K562 (cell line): ENCODE measurements at regions not wholly inside any gene's neighbourhood (a gene's known extent, or its start where the extent isn't known, plus 50 kb on each side); places are given as distances from the start of the nearest gene placed in this dataset.

Source experiments
- ATAC-seq: fragments of 200-7000 bp; cut with Tn5 transposase; 3 replicates; pipeline ENCODE4 v1.9.1; 2020; ENCODE audit warnings: moderate library complexity
- BruUV-seq: library from RNA; stranded (reverse); fragments of 400-500 nt; replicated peaks from 2 replicates; lab custom pipeline; 2021; lab: Mats Ljungman, UMichigan
- CTCF ChIA-PET: fragments of 300-600 bp; formaldehyde crosslinking; extraction: SDS; loops from one replicate; lab custom pipeline; 2021; ENCODE audit warnings: low intra/inter-chr PET ratio; lab: Yijun Ruan, JAX
- POLR2A ChIA-PET: fragments of 300-600, 350-650 bp; sonication (Branson Sonifier 250); formaldehyde crosslinking; extraction: SDS; loops from one replicate; lab custom pipeline; 2021; ENCODE audit warnings: antibody characterized with exemption, inconsistent platforms; lab: Yijun Ruan, JAX
- DNase-seq, 4 experiments: peaks; one replicate each; pipeline versions ENCODE4 v3.0.0 to v3.0.0-alpha.2; 2011 to 2018; ENCODE audit warnings: low spot score in 3 of 4, mixed read lengths in 3 of 4; ENCODE audit errors: extremely low read depth in 1 of 4
- FAIRE-seq: peaks from 2 replicates; lab custom pipeline; 2011; peaks lifted over from hg19 to GRCh38; lab: Jason Lieb, UNC
- H2AFZ ChIP-seq: 2 replicates; pipeline ENCODE4 v1.6.0; 2011; ENCODE audit warnings: low read depth, low read length, control low read depth, inconsistent platforms
- H3K27ac ChIP-seq: fragments of 200-600 bp; 3 replicates; pipeline ENCODE4 v1.8.0; 2011; ENCODE audit warnings: low read depth, mild to moderate bottlenecking, control low read depth, inconsistent platforms, low read length, moderate library complexity, mixed read lengths; ENCODE audit errors: extremely low read depth
- H3K27me3 ChIP-seq, 2 experiments: fragments of 300-600 bp in 1 of 2; 2 replicates in 1 of 2; 3 replicates in 1 of 2; pipeline versions ENCODE4 v1.6.0 to v1.8.0; 2011; ENCODE audit warnings: inconsistent platforms in 2 of 2, low read length in 2 of 2, mild to moderate bottlenecking in 1 of 2, mixed read lengths in 1 of 2, moderate library complexity in 1 of 2; ENCODE audit not compliant: control insufficient read depth in 2 of 2, insufficient read depth in 2 of 2
- H3K36me3 ChIP-seq: fragments of 300-600 bp; 3 replicates; pipeline ENCODE4 v1.8.0; 2011; ENCODE audit warnings: mild to moderate bottlenecking, low read length, inconsistent platforms; ENCODE audit not compliant: control insufficient read depth, insufficient read depth
- H3K4me1 ChIP-seq, 2 experiments: fragments of 200-600 bp in 1 of 2; replicated peaks in 1 of 2; 2 replicates in 1 of 2; 3 replicates in 1 of 2; pipeline versions ENCODE4 v1.5.1 to v1.8.0; 2011; ENCODE audit warnings: inconsistent platforms in 2 of 2, low read length in 2 of 2, mild to moderate bottlenecking in 1 of 2, mixed read lengths in 1 of 2, moderate library complexity in 1 of 2; ENCODE audit not compliant: control insufficient read depth in 2 of 2, insufficient read depth in 2 of 2
- H3K4me2 ChIP-seq: 2 replicates; pipeline ENCODE4 v1.6.1; 2011; ENCODE audit warnings: low read length, control low read depth, inconsistent platforms, mixed read lengths; ENCODE audit not compliant: insufficient read depth
- H3K4me3 ChIP-seq: fragments of 200-600 bp; sonication (generic), shearing (Covaris generic); 2 replicates; pipeline ENCODE4 v1.5.1; 2016; ENCODE audit warnings: control low read depth, inconsistent platforms
- H3K79me2 ChIP-seq: fragments of 200-600 bp; 3 replicates; pipeline ENCODE4 v1.8.0; 2011; ENCODE audit warnings: low read length, inconsistent platforms; ENCODE audit not compliant: control insufficient read depth, insufficient read depth
- H3K9ac ChIP-seq, 2 experiments: 2 replicates each; pipeline versions ENCODE4 v1.6.0 to v1.6.1; 2011; ENCODE audit warnings: low read depth in 2 of 2, low read length in 2 of 2, control low read depth in 1 of 2, inconsistent platforms in 1 of 2, mild to moderate bottlenecking in 1 of 2, mixed read lengths in 1 of 2; ENCODE audit not compliant: insufficient read depth in 1 of 2
- H3K9me1 ChIP-seq: one replicate; pipeline ENCODE4 v1.6.0; 2011; ENCODE audit warnings: inconsistent platforms, mild to moderate bottlenecking, low read length, moderate library complexity; ENCODE audit not compliant: control insufficient read depth, insufficient read depth
- H3K9me3 ChIP-seq: replicated peaks from 2 replicates; pipeline ENCODE4 v1.5.1; 2011; ENCODE audit warnings: low read depth, low read length, inconsistent platforms; ENCODE audit not compliant: control insufficient read depth, insufficient read depth
- H4K20me1 ChIP-seq: replicated peaks from 2 replicates; pipeline ENCODE4 v1.6.1; 2011; ENCODE audit warnings: low read length, inconsistent platforms, mixed read lengths; ENCODE audit not compliant: control insufficient read depth, insufficient read depth
- CTBP1 ChIP-seq: fragments of 450-650 bp; IDR thresholded peaks from 2 replicates; pipeline ENCODE4 v1.6.1; 2016; ENCODE audit warnings: borderline replicate concordance
- EGR1 ChIP-seq: fragments of 450-650 bp; conservative IDR thresholded peaks from 2 replicates; pipeline ENCODE4 v1.6.1; 2017; ENCODE audit warnings: mild to moderate bottlenecking
- HCFC1 ChIP-seq: IDR thresholded peaks from 2 replicates; pipeline ENCODE4 v1.6.1; 2012; ENCODE audit warnings: low read depth, low read length, improper control_type of control experiment
- JUND ChIP-seq, 2 experiments: IDR thresholded peaks; 2 replicates in 1 of 2; 3 replicates in 1 of 2; pipeline ENCODE4 v1.6.1; 2011; ENCODE audit warnings: borderline replicate concordance in 2 of 2, low read depth in 2 of 2, low read length in 2 of 2, improper control_type of control experiment in 1 of 2, missing biosample characterization in 1 of 2, missing genetic modification characterization in 1 of 2, missing genetic modification reagents in 1 of 2
- NCOR1 ChIP-seq: fragments of 450-650 bp; IDR thresholded peaks from 2 replicates; pipeline ENCODE4 v1.6.1; 2016; ENCODE audit warnings: mild to moderate bottlenecking, moderate library complexity
- POLR2AphosphoS5 ChIP-seq: IDR thresholded peaks from 2 replicates; pipeline ENCODE4 v1.6.1; 2011; ENCODE audit warnings: mild to moderate bottlenecking, low read depth, low read length, moderate library complexity; ENCODE audit not compliant: control insufficient read depth, insufficient read depth
- POLR3G ChIP-seq: IDR thresholded peaks from 2 replicates; pipeline ENCODE4 v1.6.1; 2011; ENCODE audit not compliant: insufficient read length, insufficient replicate concordance; ENCODE audit errors: extremely low read depth
- RBM14 ChIP-seq: fragments of 200-400 bp; formaldehyde crosslinking; IDR thresholded peaks from 2 replicates; pipeline ENCODE4 v1.6.1; 2018; ENCODE audit warnings: low read depth, mild to moderate bottlenecking, low read length, moderate library complexity, borderline replicate concordance; ENCODE audit not compliant: insufficient read depth
- SIN3B ChIP-seq: fragments of 450-650 bp; IDR thresholded peaks from 2 replicates; pipeline ENCODE4 v1.6.1; 2017; ENCODE audit warnings: low read depth, mild to moderate bottlenecking, moderate library complexity
- SMARCC2 ChIP-seq: fragments of 450-650 bp; IDR thresholded peaks from 2 replicates; pipeline ENCODE4 v1.6.1; 2017; ENCODE audit warnings: antibody characterized with exemption, moderate library complexity, mild to moderate bottlenecking, low read depth
- STAG1 ChIP-seq: sonication (generic); formaldehyde crosslinking; IDR thresholded peaks from 2 replicates; pipeline ENCODE4 v1.5.0; 2020; ENCODE audit warnings: missing genetic modification reagents, borderline replicate concordance
- ZBTB5 ChIP-seq: fragments of 450-650 bp; IDR thresholded peaks from 2 replicates; pipeline ENCODE4 v1.6.1; 2017; ENCODE audit warnings: antibody characterized with exemption
- ZFPM2 ChIP-seq: fragments of 250-450 bp; sonication (Bioruptor Pico); IDR thresholded peaks from 2 replicates; pipeline ENCODE4 v1.5.1; 2022; ENCODE audit warnings: mild to moderate bottlenecking
- ZNF174 ChIP-seq: fragments of 250-450 bp; sonication (Bioruptor Pico); IDR thresholded peaks from 2 replicates; pipeline ENCODE4 v1.4.0; 2020; ENCODE audit warnings: mild to moderate bottlenecking
- ZNF3 ChIP-seq: fragments of 250-450 bp; sonication (Bioruptor Pico); IDR thresholded peaks from 2 replicates; pipeline ENCODE4 v1.5.0; 2021; ENCODE audit warnings: mild to moderate bottlenecking, moderate library complexity
- in situ Hi-C: fragments of 300-500 bp; cut with MboI; formaldehyde crosslinking; loops from 4 replicates; pipeline ENCODE4 v1.15.0; 2018; ENCODE audit warnings: inconsistent platforms, mixed read lengths
- intact Hi-C: fragments of 100-400 bp; cut with micrococcal nuclease; formaldehyde crosslinking; loops from 2 replicates; pipeline ENCODE4 v1.14.2; 2022
- TF ChIP-seq, protein P1 (sequence below): sonication (generic); formaldehyde crosslinking; IDR thresholded peaks from 2 replicates; pipeline ENCODE4 v1.8.1; 2023; ENCODE audit warnings: mild to moderate bottlenecking, missing genetic modification reagents

- TF ChIP-seq STAG1 (CRISPR knock-in tag) (no peak), ZNF3 (CRISPR knock-in tag) (no peak), POLR2AphosphoS5 (no peak), RBM14 (no peak), POLR3G (no peak), EGR1 (no peak), SIN3B (no peak), NCOR1 (no peak), SMARCC2 (no peak), ZBTB5 (no peak), ZFPM2 (no peak), ZNF174 (CRISPR knock-in tag) (no peak), JUND (IDR thresholded peaks at IDR 0.05; ENCODE audit: borderline replicate concordance, low read depth, low read length) (no peak), JUND (tag; IDR thresholded peaks at IDR 0.05; ENCODE audit: borderline replicate concordance, low read depth, low read length) (no peak), HCFC1 (no peak), CTBP1 (no peak)
- TF ChIP-seq, protein P1, sequence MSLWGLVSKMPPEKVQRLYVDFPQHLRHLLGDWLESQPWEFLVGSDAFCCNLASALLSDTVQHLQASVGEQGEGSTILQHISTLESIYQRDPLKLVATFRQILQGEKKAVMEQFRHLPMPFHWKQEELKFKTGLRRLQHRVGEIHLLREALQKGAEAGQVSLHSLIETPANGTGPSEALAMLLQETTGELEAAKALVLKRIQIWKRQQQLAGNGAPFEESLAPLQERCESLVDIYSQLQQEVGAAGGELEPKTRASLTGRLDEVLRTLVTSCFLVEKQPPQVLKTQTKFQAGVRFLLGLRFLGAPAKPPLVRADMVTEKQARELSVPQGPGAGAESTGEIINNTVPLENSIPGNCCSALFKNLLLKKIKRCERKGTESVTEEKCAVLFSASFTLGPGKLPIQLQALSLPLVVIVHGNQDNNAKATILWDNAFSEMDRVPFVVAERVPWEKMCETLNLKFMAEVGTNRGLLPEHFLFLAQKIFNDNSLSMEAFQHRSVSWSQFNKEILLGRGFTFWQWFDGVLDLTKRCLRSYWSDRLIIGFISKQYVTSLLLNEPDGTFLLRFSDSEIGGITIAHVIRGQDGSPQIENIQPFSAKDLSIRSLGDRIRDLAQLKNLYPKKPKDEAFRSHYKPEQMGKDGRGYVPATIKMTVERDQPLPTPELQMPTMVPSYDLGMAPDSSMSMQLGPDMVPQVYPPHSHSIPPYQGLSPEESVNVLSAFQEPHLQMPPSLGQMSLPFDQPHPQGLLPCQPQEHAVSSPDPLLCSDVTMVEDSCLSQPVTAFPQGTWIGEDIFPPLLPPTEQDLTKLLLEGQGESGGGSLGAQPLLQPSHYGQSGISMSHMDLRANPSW (CRISPR knock-in tag), result no peak
- Histone ChIP-seq H3K27me3 (no peaks in the 10 kb centered on the region), H3K4me2 (no peak overlapping the region), H3K27ac (no peak overlapping the region), H3K9ac (no peak overlapping the region), H3K36me3 (no peaks in the 10 kb centered on the region), H4K20me1 (no peaks in the 10 kb centered on the region), H3K9me3 (no peaks in the 10 kb centered on the region), H3K79me2 (no peaks in the 10 kb centered on the region), H2AFZ (no peak overlapping the region), H3K4me3 (no peak overlapping the region), H3K9me1 (no peaks in the 10 kb centered on the region), H3K4me1 (no peaks in the 10 kb centered on the region)
- BruUV-seq, result no TSS peak
- ChIA-PET CTCF (no interaction called here), POLR2A (no interaction called here)
- in situ Hi-C loops, result no loop called here
- FAIRE-seq (no peak), DNase-seq (no peak), ATAC-seq (no peak)
- intact Hi-C loops, result no loop called here
These were observed 213.8 kb downstream of the NEBL start for GRCh38 chr10:20683345-20683744.
